ENCODE measurements at regions not wholly inside any gene's neighbourhood (a gene's known extent, or its start where the extent isn't known, plus 50 kb on each side); places are given as distances from the start of the nearest gene placed in this dataset.

- no peaks in the 10 kb centered on the region for H3K9me3 ChIP-seq (replicated peaks in 1 of 11)
- TF ChIP-seq Cebpa-rat (IDR thresholded peaks at IDR 0.05) = no peak
Measured at GRCh38 chr16:35562919-35563318, 2103.5 kb downstream of the TP53TG3F start.

GRCh38 chr16:35564148-35564547 is 2104.7 kb downstream of the TP53TG3F start:
- Histone ChIP-seq H3K9me3 (replicated peaks in 1 of 11) (no peaks in the 10 kb centered on the region), H3K27ac (no peak overlapping the region), H3K4me1 (peaks cover 0 to 27% (median 20%) of the 10 kb centered on the region in 10 experiments; a peak in 10 of 20 replicates), H4K20me1 (no peaks in the 10 kb centered on the region), H3K9ac (no peak overlapping the region), H3K36me3 (no peaks in the 10 kb centered on the region), H3K4me3 (no peak overlapping the region), H3K27me3 (no peaks in the 10 kb centered on the region), H3K4me2 (no peak overlapping the region)
- TF ChIP-seq Cebpa-rat (IDR thresholded peaks at IDR 0.05) = 0 out of 22 replicates have a peak, but pooled peaks of 1 of the 11 experiments have one; percentile 20

More at GRCh38 chr16:35562919-35563318, 2103.5 kb downstream of the TP53TG3F start:
- Histone ChIP-seq H3K9ac (no peak overlapping the region), H4K20me1 (no peaks in the 10 kb centered on the region), H3K27me3 (no peaks in the 10 kb centered on the region), H3K4me2 (no peak overlapping the region), H3K27ac (no peak overlapping the region), H3K36me3 (no peaks in the 10 kb centered on the region), H3K4me1 (peaks cover 0 to 27% (median 20%) of the 10 kb centered on the region in 10 experiments; a peak in 10 of 20 replicates), H3K4me3 (no peak overlapping the region)

- H3K9me3 ChIP-seq (replicated peaks in 1 of 11) = no peaks in the 10 kb centered on the region
- no peaks in the 10 kb centered on the region for H3K36me3 ChIP-seq
- no peak overlapping the region for H3K9ac ChIP-seq
- H3K27me3 ChIP-seq = no peaks in the 10 kb centered on the region
- H4K20me1 ChIP-seq = no peaks in the 10 kb centered on the region
- no peak for TF ChIP-seq Cebpa-rat (IDR thresholded peaks at IDR 0.05)
- peaks cover 0 to 22% (median 19%) of the 10 kb centered on the region in 10 experiments; a peak in 10 of 20 replicates for H3K4me1 ChIP-seq
- H3K4me2 ChIP-seq = no peak overlapping the region
- H3K27ac ChIP-seq = no peak overlapping the region
- no peak overlapping the region for H3K4me3 ChIP-seq
Measured at GRCh38 chr16:35564889-35565288, 2105.5 kb downstream of the TP53TG3F start.

- no peak for TF ChIP-seq Cebpa-rat (IDR thresholded peaks at IDR 0.05)
- Histone ChIP-seq H3K36me3 (no peaks in the 10 kb centered on the region), H4K20me1 (no peaks in the 10 kb centered on the region), H3K4me3 (no peak overlapping the region), H3K27ac (no peak overlapping the region), H3K4me2 (no peak overlapping the region), H3K9ac (no peak overlapping the region), H3K27me3 (no peaks in the 10 kb centered on the region), H3K4me1 (peaks cover 0 to 15% (median 12%) of the 10 kb centered on the region in 10 experiments; a peak in 10 of 20 replicates), H3K9me3 (replicated peaks in 1 of 11) (no peaks in the 10 kb centered on the region)
Measured at GRCh38 chr16:35565626-35566025, 2106.2 kb downstream of the TP53TG3F start.

- Histone ChIP-seq H3K4me3 (no peak overlapping the region), H3K9ac (no peak overlapping the region), H4K20me1 (no peaks in the 10 kb centered on the region), H3K27ac (no peak overlapping the region), H3K36me3 (no peaks in the 10 kb centered on the region), H3K27me3 (no peaks in the 10 kb centered on the region), H3K4me2 (no peak overlapping the region), H3K4me1 (0 out of 20 replicates have a peak, but pooled peaks cover 0 to 4% (median 0%) of the 10 kb centered on the region in 10 experiments), H3K9me3 (replicated peaks in 1 of 11) (peaks cover 14 to 22% (median 15%) of the 10 kb centered on the region in 11 experiments; a peak in 21 of 22 replicates)
- TF ChIP-seq Cebpa-rat (IDR thresholded peaks at IDR 0.05) = no peak
Measured at GRCh38 chr16:35569413-35569812, 2110.0 kb downstream of the TP53TG3F start.

- no peak overlapping the region for H3K9ac ChIP-seq
- H3K4me3 ChIP-seq = no peak overlapping the region
- H3K36me3 ChIP-seq = no peaks in the 10 kb centered on the region
- H3K4me1 ChIP-seq = 0 out of 20 replicates have a peak, but pooled peaks cover 0 to 4% (median 0%) of the 10 kb centered on the region in 10 experiments
- H3K27ac ChIP-seq = no peak overlapping the region
- no peak for TF ChIP-seq Cebpa-rat (IDR thresholded peaks at IDR 0.05)
- H4K20me1 ChIP-seq = no peaks in the 10 kb centered on the region
- H3K9me3 ChIP-seq (replicated peaks in 1 of 11) = peaks cover 29 to 37% (median 30%) of the 10 kb centered on the region in 11 experiments
- no peak overlapping the region for H3K4me2 ChIP-seq
- no peaks in the 10 kb centered on the region for H3K27me3 ChIP-seq
Measured at GRCh38 chr16:35570946-35571345, 2111.5 kb downstream of the TP53TG3F start.

- Histone ChIP-seq H4K20me1 (no peaks in the 10 kb centered on the region), H3K36me3 (no peaks in the 10 kb centered on the region), H3K4me2 (no peak overlapping the region), H3K27me3 (no peaks in the 10 kb centered on the region), H3K4me3 (no peak overlapping the region), H3K27ac (no peak overlapping the region), H3K4me1 (0 out of 20 replicates have a peak, but pooled peaks cover 0 to 4% (median 0%) of the 10 kb centered on the region in 10 experiments), H3K9ac (no peak overlapping the region), H3K9me3 (replicated peaks in 1 of 11) (peaks cover 29 to 44% (median 33%) of the 10 kb centered on the region in 11 experiments)
- no peak for TF ChIP-seq Cebpa-rat (IDR thresholded peaks at IDR 0.05)
Measured at GRCh38 chr16:35572186-35572585, 2112.8 kb downstream of the TP53TG3F start.

GRCh38 chr16:35573407-35573806 is 2114.0 kb downstream of the TP53TG3F start:
- no peaks in the 10 kb centered on the region for H3K27me3 ChIP-seq
- H3K4me2 ChIP-seq = no peak overlapping the region
- peaks cover 29 to 47% (median 33%) of the 10 kb centered on the region in 11 experiments for H3K9me3 ChIP-seq (replicated peaks in 1 of 11)
- no peak overlapping the region for H3K4me3 ChIP-seq
- H4K20me1 ChIP-seq = no peaks in the 10 kb centered on the region
- no peak overlapping the region for H3K27ac ChIP-seq
- no peak for TF ChIP-seq Cebpa-rat (IDR thresholded peaks at IDR 0.05)
- H3K36me3 ChIP-seq = no peaks in the 10 kb centered on the region
- 0 out of 20 replicates have a peak, but pooled peaks cover 0 to 4% (median 0%) of the 10 kb centered on the region in 10 experiments for H3K4me1 ChIP-seq
- no peak overlapping the region for H3K9ac ChIP-seq

- no peak for TF ChIP-seq Cebpa-rat (IDR thresholded peaks at IDR 0.05)
- H3K4me3 ChIP-seq = no peak overlapping the region
- H4K20me1 ChIP-seq = no peaks in the 10 kb centered on the region
- 0 out of 20 replicates have a peak, but pooled peaks cover 0 to 4% (median 0%) of the 10 kb centered on the region in 10 experiments for H3K4me1 ChIP-seq
- H3K27me3 ChIP-seq = no peaks in the 10 kb centered on the region
- H3K27ac ChIP-seq = no peak overlapping the region
- no peak overlapping the region for H3K4me2 ChIP-seq
- peaks cover 29 to 52% (median 35%) of the 10 kb centered on the region in 11 experiments for H3K9me3 ChIP-seq (replicated peaks in 1 of 11)
- no peaks in the 10 kb centered on the region for H3K36me3 ChIP-seq
- no peak overlapping the region for H3K9ac ChIP-seq
Measured at GRCh38 chr16:35574011-35574410, 2114.6 kb downstream of the TP53TG3F start.

Measured in BLaER1 treated with 17β-estradiol and CSF1 and Interleukin-3, amounts not matched to agents 10 nM and 100 nM (cell line).